ENCODE measurements at regions not wholly inside any gene's neighbourhood (a gene's known extent, or its start where the extent isn't known, plus 50 kb on each side); places are given as distances from the start of the nearest gene placed in this dataset.

- TF ChIP-seq, protein P1, sequence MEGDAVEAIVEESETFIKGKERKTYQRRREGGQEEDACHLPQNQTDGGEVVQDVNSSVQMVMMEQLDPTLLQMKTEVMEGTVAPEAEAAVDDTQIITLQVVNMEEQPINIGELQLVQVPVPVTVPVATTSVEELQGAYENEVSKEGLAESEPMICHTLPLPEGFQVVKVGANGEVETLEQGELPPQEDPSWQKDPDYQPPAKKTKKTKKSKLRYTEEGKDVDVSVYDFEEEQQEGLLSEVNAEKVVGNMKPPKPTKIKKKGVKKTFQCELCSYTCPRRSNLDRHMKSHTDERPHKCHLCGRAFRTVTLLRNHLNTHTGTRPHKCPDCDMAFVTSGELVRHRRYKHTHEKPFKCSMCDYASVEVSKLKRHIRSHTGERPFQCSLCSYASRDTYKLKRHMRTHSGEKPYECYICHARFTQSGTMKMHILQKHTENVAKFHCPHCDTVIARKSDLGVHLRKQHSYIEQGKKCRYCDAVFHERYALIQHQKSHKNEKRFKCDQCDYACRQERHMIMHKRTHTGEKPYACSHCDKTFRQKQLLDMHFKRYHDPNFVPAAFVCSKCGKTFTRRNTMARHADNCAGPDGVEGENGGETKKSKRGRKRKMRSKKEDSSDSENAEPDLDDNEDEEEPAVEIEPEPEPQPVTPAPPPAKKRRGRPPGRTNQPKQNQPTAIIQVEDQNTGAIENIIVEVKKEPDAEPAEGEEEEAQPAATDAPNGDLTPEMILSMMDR (IDR thresholded peaks at IDR 0.05; ENCODE audit: poor library complexity): no peak
- TF ChIP-seq EZH2phosphoT487 (IDR thresholded peaks at IDR 0.05; ENCODE audit: low read depth, severe bottlenecking, unreplicated experiment): no peak
- TF ChIP-seq EZH2 (IDR thresholded peaks at IDR 0.05; ENCODE audit: borderline replicate concordance): no peak
These were observed 250.5 kb upstream of the PDE4D start for GRCh38 chr5:60143942-60144549.
